Stomach (tissue), 8 donors: ENCODE measurements at regions not wholly inside any gene's neighbourhood (a gene's known extent, or its start where the extent isn't known, plus 50 kb on each side); places are given as distances from the start of the nearest gene placed in this dataset.

Experiments
- DNase-seq, 2 donors: peaks; one replicate each; pipeline versions ENCODE4 v3.0.0 to v3.0.0-alpha.2; 2013 to 2019
- H3K27ac ChIP-seq, 5 donors: fragments of 200-600 bp in 4 of 5; sonication (generic) in 4 of 5; one replicate each; pipeline ENCODE4 v1.5.1; 2013 to 2019; ENCODE audit warnings: mild to moderate bottlenecking in 1 of 5, moderate library complexity in 1 of 5
- H3K27me3 ChIP-seq, 3 donors: fragments of 200-600 bp; sonication (generic); one replicate each; pipeline ENCODE4 v1.5.1; 2017 to 2019; ENCODE audit warnings: mixed run types in 1 of 3
- H3K36me3 ChIP-seq, 4 donors: fragments of 200-600 bp; sonication (generic); 1 replicate in 3 of 4; 2 replicates in 1 of 4; pipeline ENCODE4 v1.5.1; 2016 to 2019
- H3K4me1 ChIP-seq, 4 donors: fragments of 200-600 bp; sonication (generic); one replicate each; pipeline ENCODE4 v1.5.1; 2016 to 2019
- H3K4me3 ChIP-seq, 4 donors: fragments of 200-600 bp; sonication (generic) in 3 of 4; one replicate each; pipeline ENCODE4 v1.5.1; 2016 to 2019; ENCODE audit warnings: mild to moderate bottlenecking in 1 of 4
- H3K9me3 ChIP-seq, 4 donors: fragments of 200-600 bp; sonication (generic); one replicate each; pipeline ENCODE4 v1.5.1; 2016 to 2019
- CTCF ChIP-seq, 7 experiments: fragments of 450-650 bp in 4 of 7; fragments of 200-600 bp in 3 of 7; sonication (generic) in 3 of 7; IDR thresholded peaks; one replicate each; pipeline ENCODE4 v1.5.1; 2016 to 2019; ENCODE audit warnings: antibody characterized with exemption in 7 of 7, control low read depth in 2 of 7, mild to moderate bottlenecking in 1 of 7
- EP300 ChIP-seq: sonication (generic); formaldehyde crosslinking; IDR thresholded peaks from one replicate; pipeline ENCODE4 v1.6.1; 2017; ENCODE audit warnings: antibody characterized with exemption
- POLR2A ChIP-seq, 4 donors: fragments of 450-650 bp; IDR thresholded peaks; one replicate each; pipeline ENCODE4 v1.6.1; 2016; ENCODE audit warnings: antibody characterized with exemption in 4 of 4, control low read depth in 2 of 4, mild to moderate bottlenecking in 1 of 4, moderate library complexity in 1 of 4
- POLR2AphosphoS5 ChIP-seq, 3 donors: sonication (generic); formaldehyde crosslinking; IDR thresholded peaks; one replicate each; pipeline ENCODE4 v1.6.1; 2016; ENCODE audit warnings: antibody characterized with exemption in 3 of 3
- whole genome bisulfite sequencing, 5 donors: extraction: QIAGEN DNeasy Blood & Tissue Kit in 3 of 5; methylation state at CpG; one replicate each; pipeline versions ENCODE4 v1.1.5 to v1.1.7; 2013 to 2018; 5-methylcytosine and 5-hydroxymethylcytosine counted together
- intact Hi-C: fragments of 100-400 bp; cut with DNase I; formaldehyde crosslinking; loops from one replicate; pipeline ENCODE4 v1.15.1; 2023; ENCODE audit warnings: low total_unique reads
- donor health status: healthy with polysubstance abuse.
- donor health status: Bipolar disorder and iron deficiency.
- donor health status: healthy.

- Histone ChIP-seq H3K9me3 (no peaks in the 10 kb centered on the region), H3K27ac (no peak overlapping the region), H3K36me3 (no peaks in the 10 kb centered on the region), H3K27me3 (peaks cover 0 to 14% (median 8%) of the 10 kb centered on the region in 3 donors), H3K4me3 (no peak overlapping the region), H3K4me1 (no peaks in the 10 kb centered on the region)
- DNase-seq, result peak in 1 of 2 donors; percentile 11
- 60 to 92% (median 81%) methylated on average over 3 of the region's 3 CpGs for WGBS, 5 donors
- TF ChIP-seq CTCF (IDR thresholded peaks at IDR 0.05), result no peak
- no peak for TF ChIP-seq EP300
- no peak for TF ChIP-seq POLR2AphosphoS5 (IDR thresholded peaks at IDR 0.05)
- no peak for TF ChIP-seq POLR2A (IDR thresholded peaks at IDR 0.05)
- intact Hi-C loops, result no loop called here
These were observed 182.9 kb downstream of the EXOC5 start for GRCh38 chr14:57085801-57086200.

DNA sequence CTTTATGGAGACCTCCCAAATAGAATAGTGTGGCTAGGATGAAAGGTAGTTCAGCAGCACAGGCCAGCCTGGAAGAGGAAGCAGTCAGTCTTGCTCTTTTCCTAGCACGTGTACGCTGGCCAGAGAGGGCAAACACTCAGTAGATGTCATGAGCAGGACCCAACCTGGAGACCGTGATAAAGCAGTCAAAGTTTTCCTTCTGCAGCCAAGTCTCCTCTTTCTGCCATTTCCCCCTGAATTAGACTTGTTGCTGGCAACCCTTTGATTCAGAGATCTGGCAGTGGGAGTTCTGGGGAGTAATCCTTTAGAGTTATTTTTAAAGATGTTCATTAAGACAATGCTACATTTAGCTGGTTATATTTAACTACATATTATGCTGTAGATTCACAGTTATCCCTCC, 183.7 kb downstream of the EXOC5 start:
- intact Hi-C loops, result no loop called here
- TF ChIP-seq POLR2A (IDR thresholded peaks at IDR 0.05) (no peak), EP300 (no peak), POLR2AphosphoS5 (IDR thresholded peaks at IDR 0.05) (no peak), CTCF (IDR thresholded peaks at IDR 0.05) (no peak)
- Histone ChIP-seq H3K36me3 (no peaks in the 10 kb centered on the region), H3K9me3 (no peaks in the 10 kb centered on the region), H3K4me3 (no peak overlapping the region), H3K27ac (no peak overlapping the region), H3K27me3 (peaks cover 0 to 14% (median 10%) of the 10 kb centered on the region in 3 donors), H3K4me1 (no peaks in the 10 kb centered on the region)
- no peak for DNase-seq
- 33 to 70% (median 39%) methylated on average over 3 of the region's 3 CpGs for whole genome bisulfite sequencing, 5 donors

DNA sequence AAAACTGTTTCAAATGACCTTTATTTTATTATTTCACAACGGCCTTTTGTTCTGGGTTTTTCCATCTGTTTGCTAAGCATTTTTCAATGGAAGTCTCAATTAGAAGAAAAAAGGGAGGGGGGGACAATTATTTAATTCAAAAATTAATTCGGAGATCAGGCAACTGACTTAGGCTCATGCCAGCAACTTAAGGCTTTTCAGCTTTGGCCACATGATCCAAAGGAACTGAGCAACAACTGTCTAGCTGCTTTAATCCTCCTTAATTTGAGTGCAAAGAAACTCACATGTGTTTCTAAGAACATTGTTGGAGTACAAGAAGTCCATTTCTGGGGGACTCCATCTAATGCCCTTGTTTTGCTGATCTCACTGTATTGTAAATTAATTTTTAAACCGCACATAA, 188.0 kb downstream of the EXOC5 start:
- Histone ChIP-seq H3K9me3 (no peaks in the 10 kb centered on the region), H3K4me3 (no peak overlapping the region), H3K27ac (no peak overlapping the region), H3K36me3 (no peaks in the 10 kb centered on the region), H3K4me1 (no peaks in the 10 kb centered on the region), H3K27me3 (peaks cover 0 to 10% (median 8%) of the 10 kb centered on the region in 3 donors)
- intact Hi-C loops, result no loop called here
- TF ChIP-seq EP300 (no peak), POLR2A (IDR thresholded peaks at IDR 0.05) (no peak), POLR2AphosphoS5 (IDR thresholded peaks at IDR 0.05) (no peak), CTCF (IDR thresholded peaks at IDR 0.05) (no peak)
- DNase-seq, result no peak
- WGBS, 5 donors, result 55 to 73% (median 58%) methylated on average over 3 of the region's 3 CpGs

- Histone ChIP-seq H3K36me3 (no peaks in the 10 kb centered on the region), H3K27ac (no peak overlapping the region), H3K9me3 (no peaks in the 10 kb centered on the region), H3K4me3 (no peak overlapping the region), H3K27me3 (peaks cover 0 to 7% (median 6%) of the 10 kb centered on the region in 3 donors), H3K4me1 (no peaks in the 10 kb centered on the region)
- WGBS, 5 donors, result 59 to 97% (median 69%) methylated on average over 2 of the region's 2 CpGs
- intact Hi-C loops, result no loop called here
- TF ChIP-seq EP300 (no peak), POLR2AphosphoS5 (IDR thresholded peaks at IDR 0.05) (no peak), CTCF (IDR thresholded peaks at IDR 0.05) (no peak), POLR2A (IDR thresholded peaks at IDR 0.05) (no peak)
- no peak for DNase-seq
These were observed 190.7 kb downstream of the EXOC5 start for GRCh38 chr14:57078054-57078453.
